KMS-11 (cell line): ENCODE measurements at regions not wholly inside any gene's neighbourhood (a gene's known extent, or its start where the extent isn't known, plus 50 kb on each side); places are given as distances from the start of the nearest gene placed in this dataset.

Experiments
- H2AFZ ChIP-seq: fragments of 200-600 bp; sonication (generic); 2 replicates; pipeline ENCODE4 v1.6.1; 2016; ENCODE audit warnings: antibody characterized with exemption, mixed run types, low read depth
- H3K27ac ChIP-seq: fragments of 200-600 bp; sonication (generic); 2 replicates; pipeline ENCODE4 v1.6.1; 2016; ENCODE audit warnings: mild to moderate bottlenecking, mixed run types
- H3K27me3 ChIP-seq: fragments of 200-600 bp; sonication (generic); 2 replicates; pipeline ENCODE4 v1.6.1; 2017; ENCODE audit warnings: mild to moderate bottlenecking, low read depth, mixed run types, moderate library complexity; ENCODE audit not compliant: insufficient read depth
- H3K36me3 ChIP-seq: fragments of 200-600 bp; sonication (generic); 2 replicates; pipeline ENCODE4 v1.6.1; 2017; ENCODE audit warnings: mild to moderate bottlenecking, mixed run types; ENCODE audit not compliant: insufficient read depth
- H3K4me1 ChIP-seq: fragments of 200-600 bp; sonication (generic); 2 replicates; pipeline ENCODE4 v1.6.1; 2016; ENCODE audit warnings: mild to moderate bottlenecking, low read depth, mixed run types; ENCODE audit not compliant: poor library complexity, severe bottlenecking
- H3K4me2 ChIP-seq: fragments of 200-600 bp; sonication (generic); 2 replicates; pipeline ENCODE4 v1.7.0; 2016; ENCODE audit warnings: mild to moderate bottlenecking, mixed run types
- H3K4me3 ChIP-seq: fragments of 200-600 bp; sonication (generic); IDR thresholded peaks from 2 replicates; pipeline ENCODE4 v1.6.1; 2017; ENCODE audit warnings: low read depth, low read length, mixed read lengths; ENCODE audit not compliant: insufficient read depth
- H3K79me2 ChIP-seq: fragments of 200-600 bp; sonication (generic); 2 replicates; pipeline ENCODE4 v1.6.1; 2016; ENCODE audit warnings: low read depth, mixed run types; ENCODE audit not compliant: insufficient read depth
- H3K9ac ChIP-seq: fragments of 200-600 bp; sonication (generic); 2 replicates; pipeline ENCODE4 v1.6.1; 2016; ENCODE audit warnings: mild to moderate bottlenecking, mixed run types
- H4K20me1 ChIP-seq: fragments of 200-600 bp; sonication (generic); 2 replicates; pipeline ENCODE4 v1.6.1; 2016; ENCODE audit warnings: mild to moderate bottlenecking, mixed run types; ENCODE audit not compliant: insufficient read depth
- CTCF ChIP-seq: fragments of 200-600 bp; sonication (generic); conservative IDR thresholded peaks from 2 replicates; pipeline ENCODE4 v1.6.1; 2017; ENCODE audit warnings: low read depth, mild to moderate bottlenecking, antibody characterized with exemption, low read length, moderate library complexity, mixed read lengths

- no peak overlapping the region for H3K4me3 ChIP-seq
- H3K4me2 ChIP-seq = no peak overlapping the region
- H3K36me3 ChIP-seq = no peaks in the 10 kb centered on the region
- H3K9ac ChIP-seq = no peak overlapping the region
- no peaks in the 10 kb centered on the region for H3K4me1 ChIP-seq
- H3K79me2 ChIP-seq = no peaks in the 10 kb centered on the region
- TF ChIP-seq CTCF = no peak
- no peak overlapping the region for H3K27ac ChIP-seq
- no peaks in the 10 kb centered on the region for H4K20me1 ChIP-seq
- H3K27me3 ChIP-seq = no peaks in the 10 kb centered on the region
- H2AFZ ChIP-seq = no peak overlapping the region
Measured at GRCh38 chr21:43297391-43297981, 128.7 kb downstream of the CRYAA start.

- Histone ChIP-seq H3K36me3 (no peaks in the 10 kb centered on the region), H3K9ac (no peak overlapping the region), H3K27me3 (no peaks in the 10 kb centered on the region), H3K27ac (no peak overlapping the region), H3K79me2 (no peaks in the 10 kb centered on the region), H3K4me2 (no peak overlapping the region), H2AFZ (no peak overlapping the region), H3K4me1 (no peaks in the 10 kb centered on the region), H4K20me1 (no peaks in the 10 kb centered on the region), H3K4me3 (no peak overlapping the region)
- no peak for TF ChIP-seq CTCF
Measured at GRCh38 chr21:43295066-43295958, 126.5 kb downstream of the CRYAA start.

GRCh38 chr21:43294194-43294902 is 125.5 kb downstream of the CRYAA start:
- H3K9ac ChIP-seq = no peak overlapping the region
- H4K20me1 ChIP-seq = no peaks in the 10 kb centered on the region
- H3K27ac ChIP-seq = no peak overlapping the region
- H3K4me1 ChIP-seq = no peaks in the 10 kb centered on the region
- no peak overlapping the region for H2AFZ ChIP-seq
- H3K27me3 ChIP-seq = no peaks in the 10 kb centered on the region
- no peak for TF ChIP-seq CTCF
- no peak overlapping the region for H3K4me3 ChIP-seq
- no peak overlapping the region for H3K4me2 ChIP-seq
- H3K79me2 ChIP-seq = no peaks in the 10 kb centered on the region
- H3K36me3 ChIP-seq = no peaks in the 10 kb centered on the region

GRCh38 chr21:43292866-43293142 is 124.0 kb downstream of the CRYAA start:
- Histone ChIP-seq H3K36me3 (no peaks in the 10 kb centered on the region), H3K4me3 (no peak overlapping the region), H3K4me1 (no peaks in the 10 kb centered on the region), H2AFZ (no peak overlapping the region), H3K27ac (no peak overlapping the region), H3K27me3 (no peaks in the 10 kb centered on the region), H3K9ac (no peak overlapping the region), H3K79me2 (no peaks in the 10 kb centered on the region), H3K4me2 (no peak overlapping the region), H4K20me1 (no peaks in the 10 kb centered on the region)
- TF ChIP-seq CTCF = no peak
